ENCODE measurements at regions not wholly inside any gene's neighbourhood (a gene's known extent, or its start where the extent isn't known, plus 50 kb on each side); places are given as distances from the start of the nearest gene placed in this dataset.
"Not testable (repeated sequence)": the region's sequence is repeated elsewhere in the genome, so short reads cannot be mapped to it uniquely, and the experiment has no call there.

DNA sequence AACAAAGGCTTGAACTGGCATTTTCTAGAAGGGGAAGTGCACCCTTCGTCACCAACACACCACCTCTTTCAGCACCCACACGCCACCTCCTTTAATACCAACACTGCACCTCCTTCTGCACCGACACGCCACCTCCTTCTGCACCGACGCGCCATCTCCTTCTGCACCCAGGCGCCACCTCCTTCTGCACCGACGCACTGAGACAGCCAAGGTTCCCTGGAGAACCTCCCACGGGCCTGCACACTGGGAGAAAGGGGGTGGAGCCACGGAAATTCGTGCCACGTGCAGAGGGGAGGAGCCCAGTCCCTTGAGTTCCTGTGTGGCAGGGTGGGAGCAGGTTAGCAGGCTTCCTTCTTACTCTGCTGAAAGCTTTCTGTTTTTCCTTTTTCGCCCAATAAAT, 327.9 kb upstream of the C1orf174 start:
- no peak for DNase-seq

DNA sequence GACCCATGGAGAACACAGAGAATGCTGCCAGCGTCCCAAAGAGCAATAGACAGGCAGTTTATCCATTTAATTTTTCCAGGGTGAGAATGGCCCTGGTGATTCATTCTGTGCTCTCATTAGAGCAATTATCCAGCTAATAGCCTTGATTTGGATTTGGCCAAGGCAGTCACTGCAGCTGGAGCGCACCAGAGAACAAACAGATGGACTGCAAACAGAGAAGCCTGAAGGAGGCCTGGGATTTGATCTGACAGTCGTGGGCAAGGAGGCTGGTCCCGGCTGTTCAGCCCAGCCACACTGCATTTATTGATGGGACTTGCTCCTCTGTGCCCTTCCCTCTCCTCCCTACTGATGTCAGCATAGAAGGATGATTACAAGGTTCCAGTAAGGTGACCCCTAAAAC, 353.9 kb upstream of the C1orf174 start:
- no peak for DNase-seq

DNA sequence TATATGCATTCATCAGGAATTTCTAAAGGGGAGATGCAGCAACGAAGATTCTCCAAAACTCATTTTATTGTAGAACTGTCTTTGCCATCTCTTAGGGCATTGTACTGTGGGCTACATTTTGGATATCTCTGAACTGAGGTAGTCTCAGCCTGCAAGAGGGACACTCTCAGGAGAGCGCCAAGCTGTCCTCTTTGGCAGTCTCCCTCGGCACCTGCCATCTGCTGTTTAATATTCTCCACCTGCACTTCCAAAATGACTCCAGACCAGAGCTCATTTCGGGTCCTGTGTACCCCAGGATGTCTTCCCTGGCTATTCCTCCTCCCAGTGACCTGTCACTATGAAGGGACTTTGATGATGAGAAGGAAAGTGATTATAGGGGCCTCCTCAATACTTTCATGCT, 356.3 kb upstream of the C1orf174 start:
- DNase-seq = no peak

DNA sequence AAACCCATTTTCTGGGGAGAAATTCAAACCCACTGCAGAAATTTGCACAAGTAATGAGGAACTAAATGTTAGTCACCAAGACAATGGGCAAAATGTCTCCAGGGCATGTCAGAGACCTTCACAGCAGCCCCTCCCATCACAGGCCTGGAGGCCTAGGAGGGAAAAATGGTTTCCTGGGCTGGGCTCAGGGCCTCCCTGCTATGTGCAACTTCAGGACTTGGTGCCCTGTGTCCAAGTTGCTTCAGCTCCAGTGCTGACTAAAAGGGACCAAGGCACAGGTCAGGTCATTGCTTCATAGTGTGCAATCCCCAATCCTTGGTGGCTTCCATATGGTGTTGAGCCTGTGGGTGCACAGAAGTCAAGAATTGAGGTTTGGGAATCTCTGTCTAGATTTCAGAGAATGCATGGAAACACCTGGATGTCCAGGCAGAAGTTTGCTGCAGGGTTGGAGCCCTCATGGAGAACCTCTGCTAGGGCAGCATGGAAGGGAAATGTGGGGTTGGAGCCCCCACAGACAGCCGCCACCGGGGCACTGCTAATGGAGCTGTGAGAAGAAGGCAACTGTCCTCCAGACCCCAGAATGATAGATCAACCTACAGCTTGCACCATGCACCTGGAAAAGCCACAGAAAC, 358.2 kb upstream of the C1orf174 start:
- not testable (repeated sequence) for DNase-seq

DNA sequence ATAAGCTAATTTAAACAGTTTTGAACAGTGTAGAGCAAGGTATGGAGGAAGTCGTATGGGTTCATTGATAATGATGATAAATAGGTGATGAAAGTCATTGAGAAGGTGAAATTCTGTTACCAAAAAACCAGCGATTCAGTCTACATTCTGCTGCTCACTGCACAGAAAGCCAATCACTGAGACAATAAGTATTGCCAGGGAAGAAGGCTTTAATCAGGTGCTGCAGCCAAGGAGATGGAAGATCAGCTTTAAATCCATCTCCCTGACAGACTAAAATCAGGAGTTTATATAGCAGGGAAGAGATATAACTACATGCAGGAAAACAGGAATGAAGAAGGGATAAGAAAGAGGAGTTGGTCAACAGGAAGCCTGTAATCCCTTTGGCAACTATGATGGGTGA, 361.3 kb upstream of the C1orf174 start:
- DNase-seq = no peak

DNA sequence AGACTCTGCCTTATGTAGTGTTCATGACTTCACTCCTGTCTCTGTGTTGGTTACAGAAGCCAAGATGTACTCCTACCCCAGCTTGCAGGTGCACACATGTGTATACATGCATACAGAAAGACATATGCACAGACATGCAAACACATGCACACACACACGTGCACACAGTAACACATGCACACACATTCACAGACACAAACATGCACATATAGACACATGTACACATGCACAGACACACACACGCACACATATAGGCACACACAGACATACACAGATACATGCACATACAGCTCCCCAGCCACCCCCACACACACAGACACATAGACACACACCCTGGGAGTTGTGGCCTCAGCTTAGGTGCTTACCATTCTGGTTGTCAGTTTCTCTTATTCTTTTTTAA, 362.6 kb upstream of the C1orf174 start:
- DNase-seq = no peak

DNA sequence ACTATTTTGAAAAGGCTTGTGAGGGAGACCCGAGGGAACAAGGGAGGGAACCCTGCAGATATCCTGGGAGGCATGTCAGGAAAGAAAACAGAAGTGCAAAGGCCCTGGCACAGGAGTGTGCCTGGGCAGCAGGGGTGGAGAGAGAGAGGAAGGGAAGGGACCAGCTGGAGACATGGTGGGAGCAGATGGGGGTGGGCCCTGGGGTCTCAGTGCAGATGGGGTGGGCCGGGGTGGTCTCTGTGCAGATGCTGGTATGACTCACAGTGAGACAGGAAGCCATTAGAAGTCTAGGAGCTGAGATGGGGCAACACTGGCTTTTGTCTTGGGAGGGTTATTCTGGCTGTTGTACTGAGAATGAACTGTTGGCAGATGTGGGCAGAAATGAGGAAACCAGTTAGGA, 363.6 kb upstream of the C1orf174 start:
- no peak for DNase-seq

- DNase-seq = no peak
Measured at GRCh38 chr1:4265836-4266235, 365.8 kb upstream of the C1orf174 start.

GRCh38 chr1:4267381-4268261, 367.5 kb upstream of the C1orf174 start:
- DNase-seq = no peak

DNA sequence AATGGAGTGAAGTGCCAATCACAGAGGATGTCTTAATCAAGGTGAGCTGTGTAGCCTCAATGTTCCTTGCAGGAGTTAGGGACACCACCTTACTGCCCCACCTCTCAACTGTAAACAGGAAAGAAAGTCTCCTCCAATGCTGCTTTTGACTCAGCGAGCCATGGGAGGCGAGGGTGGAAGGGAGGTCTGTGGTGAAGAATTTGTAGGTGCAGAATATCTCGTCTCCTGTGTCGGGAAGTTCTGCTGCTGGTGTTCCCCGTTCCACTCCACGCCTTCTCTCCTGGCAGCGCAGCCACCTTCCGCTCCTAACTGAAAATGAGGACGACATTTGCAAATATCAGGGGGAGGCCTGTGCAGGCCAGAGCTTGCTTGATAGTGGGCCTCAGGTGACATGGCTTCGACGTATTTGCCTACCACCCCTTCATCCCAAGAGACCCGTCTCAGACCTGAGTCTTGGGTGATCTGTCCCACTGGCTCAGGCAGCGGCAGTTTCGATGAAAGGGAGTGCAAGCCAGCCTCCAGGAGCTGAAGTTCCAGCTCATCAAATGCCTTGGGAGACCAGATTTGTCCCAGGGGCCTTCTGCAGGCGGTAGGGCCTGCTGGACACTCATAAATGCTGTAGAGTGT, 368.3 kb upstream of the C1orf174 start:
- no peak for DNase-seq

DNA sequence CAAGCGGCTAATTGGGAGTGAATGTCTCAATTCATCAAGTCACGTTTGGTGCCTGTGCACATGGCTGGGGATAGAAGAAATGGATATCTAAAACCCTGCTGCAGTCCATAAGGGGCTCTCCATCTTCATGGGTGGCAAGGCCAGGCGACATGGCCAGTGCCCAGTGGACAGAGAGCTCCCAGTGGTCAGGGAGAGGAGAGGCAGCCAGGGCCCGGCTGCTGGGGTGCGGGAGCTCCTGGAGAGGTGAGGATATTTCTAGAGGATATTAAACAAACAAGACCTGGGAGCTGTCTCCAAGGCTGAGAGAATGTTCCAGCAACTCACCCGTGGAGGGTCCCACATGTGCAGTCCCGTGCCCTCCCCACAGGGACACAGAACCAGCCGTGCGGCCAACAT, 368.8 kb upstream of the C1orf174 start:
- no peak for DNase-seq

GRCh38 chr1:4269330-4269729, 369.3 kb upstream of the C1orf174 start:
- no peak for DNase-seq

DNA sequence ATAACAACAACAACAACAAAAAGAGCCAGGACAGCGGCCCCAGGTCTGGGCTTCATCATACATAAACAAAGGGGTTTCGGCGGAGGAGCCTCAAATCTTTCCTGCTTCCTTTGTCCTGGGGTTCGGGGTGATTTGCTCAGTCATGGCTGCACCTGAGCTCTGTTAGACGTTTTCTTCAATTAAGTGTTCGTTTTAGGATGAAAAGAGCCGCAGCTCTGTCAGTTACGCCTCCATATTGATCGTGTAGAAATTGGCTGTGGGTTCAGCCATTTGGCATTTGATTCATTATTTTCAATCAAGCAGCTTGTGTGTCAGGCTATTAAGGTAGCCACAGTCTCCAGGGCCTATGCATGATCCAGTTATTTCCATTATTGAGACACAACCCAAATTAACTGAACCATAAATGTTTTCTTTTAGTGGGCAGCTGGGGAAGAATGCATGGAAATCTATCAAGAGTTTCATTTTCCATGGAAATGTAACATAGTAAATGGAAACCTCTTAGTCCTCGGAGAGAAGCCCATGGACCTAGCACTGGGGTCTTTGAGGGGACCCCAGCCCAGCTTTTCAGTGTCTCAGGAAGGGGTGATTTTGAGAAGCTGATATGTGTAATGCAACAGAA, 370.0 kb upstream of the C1orf174 start:
- DNase-seq = no peak

GRCh38 chr1:4270651-4271337, 370.7 kb upstream of the C1orf174 start:
- no peak for DNase-seq

- DNase-seq = no peak
Measured at GRCh38 chr1:4271338-4271998, 371.4 kb upstream of the C1orf174 start.

- no peak for DNase-seq
Measured at GRCh38 chr1:4272568-4272967, 372.5 kb upstream of the C1orf174 start.

DNA sequence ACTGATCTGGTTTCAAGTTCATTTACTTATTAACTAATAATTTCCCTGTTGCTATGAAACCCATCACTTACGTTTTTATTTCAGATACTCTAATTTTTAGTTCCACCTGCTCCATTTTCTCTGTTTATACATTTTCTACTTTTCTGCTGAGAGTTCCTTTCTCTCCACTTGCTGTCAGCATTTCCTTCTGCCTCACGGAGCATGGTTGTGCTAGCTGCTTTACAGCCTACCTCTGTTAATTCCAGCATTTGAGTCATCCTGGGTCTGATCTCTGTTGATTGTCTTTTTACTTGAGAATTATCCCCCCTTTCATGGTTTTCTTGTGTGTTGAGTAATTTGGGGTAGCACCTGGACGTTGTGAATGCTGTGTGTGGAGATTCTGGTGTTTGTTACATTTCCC, 373.2 kb upstream of the C1orf174 start:
- no peak for DNase-seq

- no peak for DNase-seq
Measured at GRCh38 chr1:4273747-4274146, 373.7 kb upstream of the C1orf174 start.

- DNase-seq = no peak
Measured at GRCh38 chr1:4275083-4275482, 375.0 kb upstream of the C1orf174 start.

- DNase-seq = no peak
Measured at GRCh38 chr1:4276238-4276637, 376.2 kb upstream of the C1orf174 start.

- no peak for DNase-seq
Measured at GRCh38 chr1:4277598-4277997, 376.8 kb upstream of the AJAP1 start.

DNA sequence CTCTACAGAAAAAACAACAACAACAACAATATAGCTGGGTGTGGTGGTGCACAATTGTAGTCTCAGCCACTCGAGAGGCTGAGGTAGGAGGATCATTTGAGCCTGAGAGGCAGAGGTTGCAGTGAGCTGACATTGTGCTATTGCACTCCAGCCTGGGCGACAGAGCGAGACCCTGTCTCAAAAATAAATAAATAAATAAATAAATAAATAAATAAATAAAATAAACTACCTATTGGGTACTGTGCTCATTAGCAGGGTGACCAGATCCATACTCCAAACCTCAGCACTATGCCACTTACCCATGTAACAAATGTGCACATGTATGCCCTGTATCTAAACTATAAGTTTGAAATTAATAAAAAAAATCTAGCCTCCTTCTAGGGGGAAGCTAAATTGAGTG, 369.4 kb upstream of the AJAP1 start:
- DNase-seq = no peak
